ENCODE measurements at regions not wholly inside any gene's neighbourhood (a gene's known extent, or its start where the extent isn't known, plus 50 kb on each side); places are given as distances from the start of the nearest gene placed in this dataset.

DNA sequence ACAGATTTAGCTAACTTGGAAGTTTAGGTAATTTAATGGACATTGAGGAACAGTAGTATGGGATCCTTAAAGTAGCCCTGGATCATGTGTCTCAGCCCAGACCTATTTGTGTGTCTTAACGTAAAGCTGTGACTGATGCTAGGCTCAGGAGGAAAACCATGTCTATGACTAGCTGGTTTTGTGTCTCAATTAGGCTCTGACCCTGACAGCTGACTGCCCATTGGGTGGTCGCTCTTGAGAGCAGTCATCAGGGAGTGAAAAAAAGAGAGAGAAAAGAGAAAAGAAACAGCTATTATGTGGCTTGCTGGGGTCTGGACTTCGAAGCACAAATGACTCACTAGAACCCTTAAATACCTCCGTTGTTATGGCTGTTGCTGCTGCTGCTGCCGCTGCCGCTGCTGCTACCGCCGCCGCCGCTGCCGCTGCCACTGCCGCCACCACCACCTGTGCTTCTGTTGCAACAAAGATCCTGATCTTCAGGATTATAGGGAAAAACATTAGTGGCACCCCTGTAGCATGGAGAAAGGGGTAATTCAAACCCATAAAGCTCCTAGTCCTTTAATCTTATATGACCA lies 70.7 kb downstream of the GSPT2 start:
- Histone ChIP-seq H4K20me1 (ENCODE audit: insufficient read depth) (no peaks in the 10 kb centered on the region), H3K4me3 (IDR thresholded peaks at IDR 0.05; ENCODE audit: insufficient read depth, low read depth, low read length) (no peak overlapping the region), H3K79me2 (ENCODE audit: insufficient read depth, low read depth) (no peaks in the 10 kb centered on the region; the same call in 1 of the 2 replicates), H3K4me2 (no peak overlapping the region), H3K4me1 (ENCODE audit: low read depth, poor library complexity, severe bottlenecking) (no peaks in the 10 kb centered on the region), H2AFZ (ENCODE audit: low read depth) (no peak overlapping the region), H3K9ac (no peak overlapping the region), H3K27ac (no peak overlapping the region), H3K27me3 (ENCODE audit: insufficient read depth, low read depth) (no peaks in the 10 kb centered on the region), H3K36me3 (ENCODE audit: insufficient read depth) (no peaks in the 10 kb centered on the region)
- TF ChIP-seq, protein P1, sequence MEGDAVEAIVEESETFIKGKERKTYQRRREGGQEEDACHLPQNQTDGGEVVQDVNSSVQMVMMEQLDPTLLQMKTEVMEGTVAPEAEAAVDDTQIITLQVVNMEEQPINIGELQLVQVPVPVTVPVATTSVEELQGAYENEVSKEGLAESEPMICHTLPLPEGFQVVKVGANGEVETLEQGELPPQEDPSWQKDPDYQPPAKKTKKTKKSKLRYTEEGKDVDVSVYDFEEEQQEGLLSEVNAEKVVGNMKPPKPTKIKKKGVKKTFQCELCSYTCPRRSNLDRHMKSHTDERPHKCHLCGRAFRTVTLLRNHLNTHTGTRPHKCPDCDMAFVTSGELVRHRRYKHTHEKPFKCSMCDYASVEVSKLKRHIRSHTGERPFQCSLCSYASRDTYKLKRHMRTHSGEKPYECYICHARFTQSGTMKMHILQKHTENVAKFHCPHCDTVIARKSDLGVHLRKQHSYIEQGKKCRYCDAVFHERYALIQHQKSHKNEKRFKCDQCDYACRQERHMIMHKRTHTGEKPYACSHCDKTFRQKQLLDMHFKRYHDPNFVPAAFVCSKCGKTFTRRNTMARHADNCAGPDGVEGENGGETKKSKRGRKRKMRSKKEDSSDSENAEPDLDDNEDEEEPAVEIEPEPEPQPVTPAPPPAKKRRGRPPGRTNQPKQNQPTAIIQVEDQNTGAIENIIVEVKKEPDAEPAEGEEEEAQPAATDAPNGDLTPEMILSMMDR (conservative IDR thresholded peaks at IDR 0.05; ENCODE audit: low read depth, low read length), result no peak

DNA sequence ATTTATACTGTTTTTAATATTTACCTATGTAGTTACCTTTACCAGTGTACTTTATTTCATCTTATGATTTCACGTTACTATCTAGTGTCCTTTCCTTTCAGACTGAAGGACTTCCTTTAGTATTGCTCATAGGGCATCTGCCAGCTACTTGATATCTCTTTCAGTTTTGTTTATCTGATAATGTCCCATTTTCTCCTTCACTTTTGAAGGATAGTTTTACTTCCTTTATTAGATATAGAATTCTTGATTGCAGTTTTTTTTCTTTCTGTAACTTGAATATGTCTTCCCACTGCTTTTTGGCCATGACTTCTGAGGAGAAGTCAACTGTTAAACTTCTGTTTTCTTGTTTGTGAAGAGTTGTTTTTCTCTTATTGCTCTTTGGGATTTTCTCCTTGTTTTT lies 69.4 kb upstream of the MAGED1 start:
- Histone ChIP-seq H2AFZ (ENCODE audit: low read depth) (no peak overlapping the region), H3K27me3 (ENCODE audit: insufficient read depth, low read depth) (no peaks in the 10 kb centered on the region), H3K79me2 (ENCODE audit: insufficient read depth, low read depth) (peaks cover 12% of the 10 kb centered on the region; the same call in 1 of the 2 replicates), H3K4me1 (ENCODE audit: low read depth, poor library complexity, severe bottlenecking) (no peaks in the 10 kb centered on the region), H4K20me1 (ENCODE audit: insufficient read depth) (no peaks in the 10 kb centered on the region), H3K27ac (no peak overlapping the region), H3K9ac (no peak overlapping the region), H3K4me2 (no peak overlapping the region), H3K4me3 (IDR thresholded peaks at IDR 0.05; ENCODE audit: insufficient read depth, low read depth, low read length) (no peak overlapping the region), H3K36me3 (ENCODE audit: insufficient read depth) (no peaks in the 10 kb centered on the region)
- TF ChIP-seq, protein P1 (conservative IDR thresholded peaks at IDR 0.05; ENCODE audit: low read depth, low read length), result no peak

DNA sequence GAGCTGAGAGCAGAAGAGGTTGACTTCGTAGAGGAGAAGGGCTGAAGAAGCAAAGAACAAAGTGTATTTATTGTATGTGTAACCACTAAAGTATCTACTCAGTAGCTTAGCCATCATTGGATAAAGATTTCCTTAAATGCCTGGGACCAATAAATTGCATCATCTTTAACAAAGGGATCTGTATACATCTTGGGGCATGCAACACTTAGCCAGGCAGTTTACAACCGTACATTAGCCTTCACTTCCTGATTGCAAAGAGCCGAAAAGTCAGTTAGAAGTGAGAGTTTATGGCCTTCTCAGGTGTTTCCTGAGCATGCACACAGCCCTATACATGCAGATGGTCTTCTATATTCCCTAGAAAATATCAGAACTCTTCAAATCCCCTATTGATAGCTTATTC lies 68.0 kb upstream of the MAGED1 start:
- Histone ChIP-seq H3K79me2 (ENCODE audit: insufficient read depth, low read depth) (peaks cover 12% of the 10 kb centered on the region; the same call in 1 of the 2 replicates), H2AFZ (ENCODE audit: low read depth) (no peak overlapping the region), H3K9ac (no peak overlapping the region), H3K4me2 (no peak overlapping the region), H4K20me1 (ENCODE audit: insufficient read depth) (no peaks in the 10 kb centered on the region), H3K27ac (no peak overlapping the region), H3K36me3 (ENCODE audit: insufficient read depth) (no peaks in the 10 kb centered on the region), H3K27me3 (ENCODE audit: insufficient read depth, low read depth) (no peaks in the 10 kb centered on the region), H3K4me1 (ENCODE audit: low read depth, poor library complexity, severe bottlenecking) (no peaks in the 10 kb centered on the region), H3K4me3 (IDR thresholded peaks at IDR 0.05; ENCODE audit: insufficient read depth, low read depth, low read length) (no peak overlapping the region)
- TF ChIP-seq, protein P1 (conservative IDR thresholded peaks at IDR 0.05; ENCODE audit: low read depth, low read length), result no peak

DNA sequence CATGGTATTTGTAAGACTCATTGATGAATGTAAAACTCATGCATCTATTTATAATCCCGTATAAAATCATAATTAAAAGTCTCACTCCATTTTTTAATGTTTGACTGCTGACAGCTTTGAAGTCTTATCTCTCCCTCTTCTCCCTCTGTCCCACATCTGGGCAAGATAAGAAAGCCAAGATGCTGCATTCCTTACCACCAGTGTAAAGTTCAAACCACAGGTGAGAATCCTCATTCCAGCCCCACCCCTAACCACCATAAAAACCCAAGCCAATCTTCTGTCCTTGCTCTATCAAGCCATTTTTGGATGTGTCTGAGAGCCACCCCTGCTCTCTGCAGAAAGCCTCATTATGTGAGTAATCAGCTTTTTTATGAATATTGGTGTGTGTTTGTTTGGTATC lies 59.3 kb upstream of the MAGED1 start:
- no peaks in the 10 kb centered on the region for H3K27me3 ChIP-seq (ENCODE audit: insufficient read depth, low read depth)
- no peaks in the 10 kb centered on the region for H4K20me1 ChIP-seq (ENCODE audit: insufficient read depth)
- H3K79me2 ChIP-seq (ENCODE audit: insufficient read depth, low read depth), result no peaks in the 10 kb centered on the region; the same call in 1 of the 2 replicates
- H3K4me3 ChIP-seq (IDR thresholded peaks at IDR 0.05; ENCODE audit: insufficient read depth, low read depth, low read length), result no peak overlapping the region
- H3K4me2 ChIP-seq, result peak overlapping the region; percentile 13; the same call in 1 of the 2 replicates
- H3K9ac ChIP-seq, result no peak overlapping the region
- H3K36me3 ChIP-seq (ENCODE audit: insufficient read depth), result no peaks in the 10 kb centered on the region
- TF ChIP-seq, protein P1 (conservative IDR thresholded peaks at IDR 0.05; ENCODE audit: low read depth, low read length), result no peak
- no peak overlapping the region for H3K27ac ChIP-seq
- no peak overlapping the region for H2AFZ ChIP-seq (ENCODE audit: low read depth)
- peaks cover 12% of the 10 kb centered on the region for H3K4me1 ChIP-seq (ENCODE audit: low read depth, poor library complexity, severe bottlenecking)

Measured in KMS-11 (cell line).